ENCODE measurements at regions not wholly inside any gene's neighbourhood (a gene's known extent, or its start where the extent isn't known, plus 50 kb on each side); places are given as distances from the start of the nearest gene placed in this dataset.
"Not testable (repeated sequence)": the region's sequence is repeated elsewhere in the genome, so short reads cannot be mapped to it uniquely, and the experiment has no call there.

- ChIA-PET POLR2A (no interaction called here), CTCF (no interaction called here)
- no peak for TF ChIP-seq L3MBTL2 (conservative IDR thresholded peaks at IDR 0.05)
- no peak for DNase-seq (ENCODE audit: extremely low spot score)
These were observed 139.1 kb upstream of the ZNF366 start for GRCh38 chr5:72646246-72646866.

DNA sequence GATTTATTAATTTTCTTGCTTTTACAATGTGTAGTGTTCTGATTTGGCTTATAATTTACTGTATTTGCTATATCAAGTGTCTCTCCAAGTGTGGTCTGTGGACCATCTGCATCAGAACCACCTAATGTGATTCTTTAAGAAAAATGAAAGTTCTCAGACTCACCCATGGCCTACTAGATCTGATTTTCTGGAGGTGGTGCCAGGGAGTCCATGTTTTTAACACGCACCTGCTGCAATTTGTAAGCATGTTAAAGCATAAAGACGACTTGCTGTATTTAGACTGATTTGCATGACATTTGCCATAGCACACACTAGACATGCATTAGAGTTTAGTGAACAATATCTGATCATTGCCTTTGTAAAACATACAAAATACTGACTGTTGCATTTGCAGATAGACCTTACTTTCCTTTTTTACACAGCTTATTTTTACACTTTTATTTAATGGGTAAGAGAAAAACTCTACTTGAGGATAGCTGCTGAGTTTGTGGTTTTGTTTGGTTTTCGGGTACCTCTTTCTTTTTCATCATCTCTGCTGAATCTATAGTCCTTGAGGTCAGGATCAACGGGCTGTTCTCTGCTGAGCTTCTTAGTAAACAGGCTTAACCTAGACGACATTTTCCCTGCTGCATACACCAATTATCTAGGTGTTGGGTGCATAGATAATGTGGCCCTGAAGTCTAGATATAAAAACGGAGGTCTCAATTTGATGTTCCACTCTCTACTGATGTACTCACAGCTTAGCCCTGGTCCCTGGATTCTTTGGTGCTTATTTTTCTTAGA lies 138.0 kb upstream of the ZNF366 start:
- no peak for TF ChIP-seq HDGF (IDR thresholded peaks at IDR 0.05; ENCODE audit: borderline replicate concordance)
- no peak for TF ChIP-seq SUZ12 (IDR thresholded peaks at IDR 0.05)
- DNase-seq (ENCODE audit: extremely low spot score) = no peak
- ChIA-PET CTCF (no interaction called here), POLR2A (no interaction called here)

- ChIA-PET CTCF (no interaction called here), POLR2A (no interaction called here)
- no peak for DNase-seq (ENCODE audit: extremely low spot score)
- no peak for TF ChIP-seq FOXK2 (IDR thresholded peaks at IDR 0.05)
- no peak for TF ChIP-seq LEF1 (IDR thresholded peaks at IDR 0.05; ENCODE audit: borderline replicate concordance)
- no peak for TF ChIP-seq CTBP1 (IDR thresholded peaks at IDR 0.05; ENCODE audit: borderline replicate concordance)
- TF ChIP-seq SP1 (IDR thresholded peaks at IDR 0.05) = no peak
These were observed 137.1 kb upstream of the ZNF366 start for GRCh38 chr5:72644296-72644695.

- ChIA-PET CTCF (no interaction called here), POLR2A (no interaction called here)
- DNase-seq (ENCODE audit: extremely low spot score) = no peak
- TF ChIP-seq NFRKB (IDR thresholded peaks at IDR 0.05) (no peak), SP1 (IDR thresholded peaks at IDR 0.05) (no peak), SUZ12 (IDR thresholded peaks at IDR 0.05) (no peak), ARNT (IDR thresholded peaks at IDR 0.05) (no peak), BHLHE40 (IDR thresholded peaks at IDR 0.05; ENCODE audit: borderline replicate concordance) (no peak), L3MBTL2 (conservative IDR thresholded peaks at IDR 0.05) (no peak), ZNF384 (IDR thresholded peaks at IDR 0.05) (no peak), FOXM1 (IDR thresholded peaks at IDR 0.05; ENCODE audit: borderline replicate concordance) (no peak), HDGF (IDR thresholded peaks at IDR 0.05; ENCODE audit: borderline replicate concordance) (no peak), FOXK2 (IDR thresholded peaks at IDR 0.05) (no peak), LEF1 (IDR thresholded peaks at IDR 0.05; ENCODE audit: borderline replicate concordance) (no peak), ELF4 (IDR thresholded peaks at IDR 0.05) (no peak), PKNOX1 (IDR thresholded peaks at IDR 0.05) (no peak), CTBP1 (IDR thresholded peaks at IDR 0.05; ENCODE audit: borderline replicate concordance) (no peak), FOXA1 (IDR thresholded peaks at IDR 0.05) (no peak), TARDBP (IDR thresholded peaks at IDR 0.05) (no peak)
These were observed 134.0 kb upstream of the ZNF366 start for GRCh38 chr5:72641164-72641563.

- no peak for DNase-seq (ENCODE audit: extremely low spot score)
- ChIA-PET CTCF (no interaction called here), POLR2A (no interaction called here)
- no peak for TF ChIP-seq PKNOX1 (IDR thresholded peaks at IDR 0.05)
- TF ChIP-seq ELF4 (IDR thresholded peaks at IDR 0.05) = no peak
- no peak for TF ChIP-seq CTBP1 (IDR thresholded peaks at IDR 0.05; ENCODE audit: borderline replicate concordance)
- TF ChIP-seq L3MBTL2 (conservative IDR thresholded peaks at IDR 0.05) = no peak
- TF ChIP-seq NFRKB (IDR thresholded peaks at IDR 0.05) = no peak
- TF ChIP-seq TARDBP (IDR thresholded peaks at IDR 0.05) = no peak
- no peak for TF ChIP-seq FOXK2 (IDR thresholded peaks at IDR 0.05)
- TF ChIP-seq FOXM1 (IDR thresholded peaks at IDR 0.05; ENCODE audit: borderline replicate concordance) = no peak
- TF ChIP-seq FOXA1 (IDR thresholded peaks at IDR 0.05) = no peak
- TF ChIP-seq SP1 (IDR thresholded peaks at IDR 0.05) = no peak
- TF ChIP-seq ZNF384 (IDR thresholded peaks at IDR 0.05) = no peak
- no peak for TF ChIP-seq BHLHE40 (IDR thresholded peaks at IDR 0.05; ENCODE audit: borderline replicate concordance)
- TF ChIP-seq ARNT (IDR thresholded peaks at IDR 0.05) = no peak
- TF ChIP-seq LEF1 (IDR thresholded peaks at IDR 0.05; ENCODE audit: borderline replicate concordance) = no peak
- TF ChIP-seq HDGF (IDR thresholded peaks at IDR 0.05; ENCODE audit: borderline replicate concordance) = no peak
- TF ChIP-seq SUZ12 (IDR thresholded peaks at IDR 0.05) = no peak
These were observed 129.8 kb upstream of the ZNF366 start for GRCh38 chr5:72637058-72637457.

DNA sequence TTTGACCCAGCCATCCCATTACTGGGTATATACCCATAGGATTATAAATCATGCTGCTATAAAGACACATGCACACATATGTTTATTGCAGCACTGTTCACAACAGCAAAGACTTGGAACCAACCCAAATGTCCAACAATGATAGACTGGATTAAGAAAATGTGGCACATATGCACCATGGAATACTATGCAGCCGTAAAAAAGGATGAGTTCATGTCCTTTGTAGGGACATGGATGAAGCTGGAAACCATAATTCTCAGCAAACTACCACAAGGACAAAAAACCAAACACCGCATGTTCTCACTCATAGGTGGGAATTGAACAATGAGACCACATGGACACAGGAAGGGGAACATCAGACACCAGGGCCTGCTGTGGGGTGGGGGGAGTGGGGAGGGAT lies 129.4 kb upstream of the ZNF366 start:
- DNase-seq (ENCODE audit: extremely low spot score); POLR2A ChIA-PET; CTCF ChIA-PET: not testable (repeated sequence)

- CTCF ChIA-PET = no interaction called here
- POLR2A ChIA-PET = no interaction called here
- DNase-seq (ENCODE audit: extremely low spot score) = no peak
- TF ChIP-seq FOXA1 (IDR thresholded peaks at IDR 0.05) (no peak), ELF4 (IDR thresholded peaks at IDR 0.05) (no peak), BHLHE40 (IDR thresholded peaks at IDR 0.05; ENCODE audit: borderline replicate concordance) (no peak), SUZ12 (IDR thresholded peaks at IDR 0.05) (no peak), FOXM1 (IDR thresholded peaks at IDR 0.05; ENCODE audit: borderline replicate concordance) (no peak), HDGF (IDR thresholded peaks at IDR 0.05; ENCODE audit: borderline replicate concordance) (no peak), FOXK2 (IDR thresholded peaks at IDR 0.05) (no peak), LEF1 (IDR thresholded peaks at IDR 0.05; ENCODE audit: borderline replicate concordance) (no peak), CTBP1 (IDR thresholded peaks at IDR 0.05; ENCODE audit: borderline replicate concordance) (no peak)
These were observed 127.2 kb upstream of the ZNF366 start for GRCh38 chr5:72634444-72634843.

All from HEK293T (cell line).